A549 (cell line): ENCODE measurements at regions not wholly inside any gene's neighbourhood (a gene's known extent, or its start where the extent isn't known, plus 50 kb on each side); places are given as distances from the start of the nearest gene placed in this dataset.

Experiments used
- ATAC-seq, 2 experiments: fragments of 200-7000 bp in 1 of 2; fragments of >200 bp in 1 of 2; cut with Nextera tagmentation in 1 of 2; cut with Tn5 transposase in 1 of 2; 3 replicates each; pipeline versions ENCODE4 v1.8.0 to v1.9.1; 2018 to 2020; ENCODE audit warnings: mild to moderate bottlenecking in 1 of 2, moderate library complexity in 1 of 2
- CTCF ChIA-PET: fragments of 300-600 bp; sonication (Branson Sonifier 250); formaldehyde crosslinking; extraction: SDS; loops from one replicate; lab custom pipeline; 2021; ENCODE audit warnings: antibody characterized with exemption, inconsistent platforms; lab: Yijun Ruan, JAX
- POLR2A ChIA-PET: fragments of 350-600 bp; formaldehyde crosslinking; extraction: SDS; loops from one replicate; lab custom pipeline; 2021; ENCODE audit warnings: antibody characterized with exemption, inconsistent platforms; lab: Yijun Ruan, JAX
- DNase-seq, 2 experiments: peaks; one replicate each; pipeline versions ENCODE4 v3.0.0 to v3.0.0-alpha.2; 2011 to 2016; ENCODE audit warnings: low read depth in 1 of 2, low spot score in 1 of 2
- FAIRE-seq: peaks from 2 replicates; lab custom pipeline; 2011; peaks lifted over from hg19 to GRCh38; lab: Jason Lieb, UNC
- H3K27ac ChIP-seq, 2 experiments: fragments of >200 bp; sonication (Bioruptor Twin); formaldehyde crosslinking; 3 replicates each; pipeline ENCODE4 v1.5.1; 2016 to 2017
- H3K4me1 ChIP-seq: fragments of >200 bp; sonication (Bioruptor Twin); formaldehyde crosslinking; 3 replicates; pipeline ENCODE4 v1.6.1; 2016
- H3K4me2 ChIP-seq: fragments of >200 bp; sonication (Bioruptor Twin); formaldehyde crosslinking; 3 replicates; pipeline ENCODE4 v1.6.1; 2016
- H3K4me3 ChIP-seq: fragments of >200 bp; sonication (Bioruptor Twin); formaldehyde crosslinking; 3 replicates; pipeline ENCODE4 v1.5.1; 2016
- H3K9me3 ChIP-seq: fragments of >200 bp; sonication (Bioruptor Twin); formaldehyde crosslinking; 3 replicates; pipeline ENCODE4 v1.6.1; 2016
- CBX2 ChIP-seq: fragments of 200-600 bp; sonication (generic); IDR thresholded peaks from 2 replicates; pipeline ENCODE4 v1.6.1; 2016; ENCODE audit warnings: low read depth, mild to moderate bottlenecking, borderline replicate concordance
- CEBPB ChIP-seq, 2 experiments: fragments of >200 bp in 1 of 2; sonication (Bioruptor Twin) in 1 of 2; formaldehyde crosslinking in 1 of 2; IDR thresholded peaks; 2 replicates each; pipeline ENCODE4 v1.6.1; 2012 to 2016
- FOSL2 ChIP-seq, 2 experiments: fragments of 450-650 bp in 1 of 2; fragments of >200 bp in 1 of 2; sonication (Bioruptor Twin) in 1 of 2; formaldehyde crosslinking; IDR thresholded peaks; 2 replicates each; pipeline versions ENCODE4 v1.5.0 to v1.6.1; 2016 to 2020; ENCODE audit warnings: mild to moderate bottlenecking in 1 of 2, moderate library complexity in 1 of 2
- HOXB13 ChIP-seq: fragments of 250-450 bp; sonication (Bioruptor Pico); IDR thresholded peaks from 2 replicates; pipeline ENCODE4 v1.5.0; 2020; ENCODE audit warnings: low read depth, mild to moderate bottlenecking, moderate library complexity
- HOXB5 ChIP-seq: fragments of 250-450 bp; sonication (Bioruptor Pico); IDR thresholded peaks from 2 replicates; pipeline ENCODE4 v1.5.0; 2020; ENCODE audit warnings: mild to moderate bottlenecking, moderate library complexity
- KDM1A ChIP-seq: fragments of 200-600 bp; sonication (generic); IDR thresholded peaks from 2 replicates; pipeline ENCODE4 v1.6.1; 2016; ENCODE audit warnings: low read depth, mild to moderate bottlenecking
- KDM5A ChIP-seq: fragments of 200-600 bp; sonication (generic); IDR thresholded peaks from 2 replicates; pipeline ENCODE4 v1.6.1; 2016; ENCODE audit warnings: antibody characterized with exemption, mild to moderate bottlenecking
- MAZ ChIP-seq: fragments of 150-350 bp; IDR thresholded peaks from 2 replicates; pipeline ENCODE4 v1.6.1; 2014; ENCODE audit warnings: antibody characterized with exemption, low read depth, low read length, borderline replicate concordance
- NFE2L2 ChIP-seq: fragments of 150-350 bp; conservative IDR thresholded peaks from 2 replicates; pipeline ENCODE4 v1.6.1; 2014; ENCODE audit warnings: low read length
- NR3C1 ChIP-seq: fragments of >200 bp; sonication (Bioruptor Twin); formaldehyde crosslinking; IDR thresholded peaks from 3 replicates; pipeline ENCODE4 v1.6.1; 2017
- PHF8 ChIP-seq: fragments of 200-600 bp; sonication (generic); IDR thresholded peaks from 2 replicates; pipeline ENCODE4 v1.6.1; 2016; ENCODE audit warnings: low read depth, mild to moderate bottlenecking, antibody characterized with exemption, moderate library complexity, borderline replicate concordance
- POLR2AphosphoS2 ChIP-seq: conservative IDR thresholded peaks from 2 replicates; pipeline ENCODE4 v1.6.1; 2012; ENCODE audit warnings: low read length, improper control_type of control experiment, inconsistent platforms
- TFCP2L1 ChIP-seq: fragments of 250-450 bp; sonication (Bioruptor Pico); IDR thresholded peaks from 2 replicates; pipeline ENCODE4 v1.5.0; 2021; ENCODE audit warnings: mild to moderate bottlenecking
- WGBS: methylation state at CpG from one replicate; pipeline ENCODE4 v1.1.6; 2017; ENCODE audit errors: missing lambda C conversion rate; 5-methylcytosine and 5-hydroxymethylcytosine counted together
- TF ChIP-seq, protein P1 (sequence below): IDR thresholded peaks from 2 replicates; pipeline ENCODE4 v1.6.1; 2012; ENCODE audit warnings: low read depth, borderline replicate concordance
- TF ChIP-seq, protein P2 (sequence below): fragments of 250-450 bp; sonication (Bioruptor Pico); IDR thresholded peaks from 2 replicates; pipeline ENCODE4 v1.5.0; 2020; ENCODE audit warnings: low read depth, mild to moderate bottlenecking, moderate library complexity
- TF ChIP-seq, protein P3 (sequence below): fragments of >200 bp; sonication (Bioruptor Twin); formaldehyde crosslinking; IDR thresholded peaks from 3 replicates; pipeline ENCODE4 v1.6.1; 2016
- TF ChIP-seq, protein P4 (sequence below): fragments of 200-600 bp; sonication (generic); IDR thresholded peaks from 2 replicates; pipeline ENCODE4 v1.6.1; 2016; ENCODE audit warnings: antibody characterized with exemption, mild to moderate bottlenecking, moderate library complexity
- TF ChIP-seq, protein P5 (sequence below): fragments of 150-350 bp; IDR thresholded peaks from 2 replicates; pipeline ENCODE4 v1.6.1; 2014; ENCODE audit warnings: low read depth, mild to moderate bottlenecking, low read length
- TF ChIP-seq, protein P6 (sequence below): IDR thresholded peaks from 2 replicates; pipeline ENCODE4 v1.6.1; 2012

DNA sequence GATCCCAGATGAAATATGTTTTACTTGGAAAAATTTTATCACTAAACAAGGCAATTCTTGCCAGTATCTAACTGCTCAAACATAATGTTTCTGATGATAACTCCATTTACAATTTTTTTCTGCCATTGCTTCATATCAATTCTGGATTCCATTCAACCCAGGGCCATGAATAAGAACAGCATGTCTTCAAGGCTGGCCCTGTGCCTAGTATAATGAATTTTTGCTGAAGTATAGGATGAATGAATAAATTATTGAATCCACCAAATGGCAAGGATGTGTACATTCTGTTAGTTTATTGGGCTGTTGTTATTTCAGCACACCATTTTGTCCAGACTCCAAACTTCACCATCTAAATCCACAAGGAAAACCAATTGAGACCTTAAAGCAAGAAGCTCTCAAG, 414.7 kb downstream of the HS3ST3B1 start:
- TF ChIP-seq, protein P1, sequence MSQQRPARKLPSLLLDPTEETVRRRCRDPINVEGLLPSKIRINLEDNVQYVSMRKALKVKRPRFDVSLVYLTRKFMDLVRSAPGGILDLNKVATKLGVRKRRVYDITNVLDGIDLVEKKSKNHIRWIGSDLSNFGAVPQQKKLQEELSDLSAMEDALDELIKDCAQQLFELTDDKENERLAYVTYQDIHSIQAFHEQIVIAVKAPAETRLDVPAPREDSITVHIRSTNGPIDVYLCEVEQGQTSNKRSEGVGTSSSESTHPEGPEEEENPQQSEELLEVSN, result no peak
- TF ChIP-seq, protein P2, sequence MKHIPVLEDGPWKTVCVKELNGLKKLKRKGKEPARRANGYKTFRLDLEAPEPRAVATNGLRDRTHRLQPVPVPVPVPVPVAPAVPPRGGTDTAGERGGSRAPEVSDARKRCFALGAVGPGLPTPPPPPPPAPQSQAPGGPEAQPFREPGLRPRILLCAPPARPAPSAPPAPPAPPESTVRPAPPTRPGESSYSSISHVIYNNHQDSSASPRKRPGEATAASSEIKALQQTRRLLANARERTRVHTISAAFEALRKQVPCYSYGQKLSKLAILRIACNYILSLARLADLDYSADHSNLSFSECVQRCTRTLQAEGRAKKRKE, result no peak
- no peak for TF ChIP-seq NFE2L2
- TF ChIP-seq PHF8, result no peak
- no peak for TF ChIP-seq TFCP2L1 (CRISPR knock-in tag)
- ATAC-seq, result no peak
- Histone ChIP-seq H3K4me1 (no peaks in the 10 kb centered on the region), H3K27ac (no peak overlapping the region), H3K9me3 (no peaks in the 10 kb centered on the region), H3K4me2 (no peak overlapping the region), H3K4me3 (no peak overlapping the region)
- POLR2A ChIA-PET, result no interaction called here
- DNase-seq, result no peak
- CTCF ChIA-PET, result interaction anchor here (1.3 kb wide), 1 partner anchor 8 kb away, joined by 3 read pairs; no protein-coding TSS in a partner anchor
- FAIRE-seq, result peak; percentile 83

DNA sequence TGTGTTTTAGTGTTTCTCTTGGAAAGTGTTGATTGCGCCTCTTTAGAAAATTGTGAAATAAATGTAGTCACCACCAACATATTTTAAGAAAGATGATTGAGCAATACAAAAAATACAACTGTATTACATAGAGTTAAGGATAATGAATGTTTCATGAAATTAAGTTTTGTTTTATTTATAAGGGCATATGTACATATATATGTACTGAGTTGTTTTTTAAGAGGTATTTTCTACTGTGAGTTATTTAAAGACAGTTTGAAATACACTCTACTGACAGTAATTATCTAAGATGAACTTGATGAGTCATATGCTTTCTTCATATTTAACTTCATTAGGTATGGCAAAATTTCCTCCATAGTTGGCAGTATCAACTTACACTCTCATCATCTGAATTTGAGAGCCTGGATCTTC, 411.7 kb downstream of the HS3ST3B1 start:
- no peak for DNase-seq
- Histone ChIP-seq H3K4me1 (no peaks in the 10 kb centered on the region), H3K4me2 (no peak overlapping the region), H3K27ac (no peak overlapping the region), H3K4me3 (no peak overlapping the region), H3K9me3 (no peaks in the 10 kb centered on the region)
- CTCF ChIA-PET, result no interaction called here
- TF ChIP-seq, protein P2, result no peak
- TF ChIP-seq FOSL2 (IDR thresholded peaks at IDR 0.05), result no peak
- TF ChIP-seq FOSL2 (CRISPR knock-in tag; IDR thresholded peaks at IDR 0.05), result peak; percentile 54; the same call in 1 of the 2 replicates
- no peak for TF ChIP-seq CBX2
- TF ChIP-seq, protein P3, sequence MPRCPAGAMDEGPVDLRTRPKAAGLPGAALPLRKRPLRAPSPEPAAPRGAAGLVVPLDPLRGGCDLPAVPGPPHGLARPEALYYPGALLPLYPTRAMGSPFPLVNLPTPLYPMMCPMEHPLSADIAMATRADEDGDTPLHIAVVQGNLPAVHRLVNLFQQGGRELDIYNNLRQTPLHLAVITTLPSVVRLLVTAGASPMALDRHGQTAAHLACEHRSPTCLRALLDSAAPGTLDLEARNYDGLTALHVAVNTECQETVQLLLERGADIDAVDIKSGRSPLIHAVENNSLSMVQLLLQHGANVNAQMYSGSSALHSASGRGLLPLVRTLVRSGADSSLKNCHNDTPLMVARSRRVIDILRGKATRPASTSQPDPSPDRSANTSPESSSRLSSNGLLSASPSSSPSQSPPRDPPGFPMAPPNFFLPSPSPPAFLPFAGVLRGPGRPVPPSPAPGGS, result no peak
- TF ChIP-seq CEBPB (IDR thresholded peaks at IDR 0.05), result peak in 1 of 2 experiments; percentile 9; a peak in 1 of 4 replicates
- 92% methylated on average over 1 of the region's 1 CpG for WGBS
- no peak for ATAC-seq
- peak; percentile 49 for FAIRE-seq
- POLR2A ChIA-PET, result no interaction called here

DNA sequence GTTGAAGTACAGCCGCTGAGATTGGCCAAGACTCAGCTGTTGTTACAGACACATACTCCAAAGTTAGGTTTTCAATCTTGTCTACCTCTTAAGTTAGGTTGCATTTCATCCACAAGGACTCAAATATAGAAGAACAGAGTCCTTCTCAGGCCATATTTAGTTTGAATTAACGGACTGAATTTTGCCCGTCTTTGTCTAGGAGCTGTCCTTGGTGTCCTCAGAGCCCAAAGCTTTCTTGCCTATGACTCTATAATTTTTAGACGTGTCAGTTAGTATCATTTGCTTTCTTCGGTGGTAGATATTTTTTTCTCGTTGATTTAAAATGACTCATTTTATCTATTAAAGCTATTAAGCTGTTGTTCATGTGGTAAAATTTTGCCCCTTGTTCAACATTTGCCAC, 403.2 kb downstream of the HS3ST3B1 start:
- no peak overlapping the region for H3K4me3 ChIP-seq
- 72% methylated on average over 6 of the region's 6 CpGs for WGBS
- ChIA-PET POLR2A (no interaction called here), CTCF (no interaction called here)
- FAIRE-seq (peak; percentile 84), ATAC-seq (no peak), DNase-seq (no peak)
- no peak for TF ChIP-seq HOXB13
- no peak for TF ChIP-seq POLR2AphosphoS2
- TF ChIP-seq HOXB5 (CRISPR knock-in tag), result no peak
- TF ChIP-seq, protein P4, sequence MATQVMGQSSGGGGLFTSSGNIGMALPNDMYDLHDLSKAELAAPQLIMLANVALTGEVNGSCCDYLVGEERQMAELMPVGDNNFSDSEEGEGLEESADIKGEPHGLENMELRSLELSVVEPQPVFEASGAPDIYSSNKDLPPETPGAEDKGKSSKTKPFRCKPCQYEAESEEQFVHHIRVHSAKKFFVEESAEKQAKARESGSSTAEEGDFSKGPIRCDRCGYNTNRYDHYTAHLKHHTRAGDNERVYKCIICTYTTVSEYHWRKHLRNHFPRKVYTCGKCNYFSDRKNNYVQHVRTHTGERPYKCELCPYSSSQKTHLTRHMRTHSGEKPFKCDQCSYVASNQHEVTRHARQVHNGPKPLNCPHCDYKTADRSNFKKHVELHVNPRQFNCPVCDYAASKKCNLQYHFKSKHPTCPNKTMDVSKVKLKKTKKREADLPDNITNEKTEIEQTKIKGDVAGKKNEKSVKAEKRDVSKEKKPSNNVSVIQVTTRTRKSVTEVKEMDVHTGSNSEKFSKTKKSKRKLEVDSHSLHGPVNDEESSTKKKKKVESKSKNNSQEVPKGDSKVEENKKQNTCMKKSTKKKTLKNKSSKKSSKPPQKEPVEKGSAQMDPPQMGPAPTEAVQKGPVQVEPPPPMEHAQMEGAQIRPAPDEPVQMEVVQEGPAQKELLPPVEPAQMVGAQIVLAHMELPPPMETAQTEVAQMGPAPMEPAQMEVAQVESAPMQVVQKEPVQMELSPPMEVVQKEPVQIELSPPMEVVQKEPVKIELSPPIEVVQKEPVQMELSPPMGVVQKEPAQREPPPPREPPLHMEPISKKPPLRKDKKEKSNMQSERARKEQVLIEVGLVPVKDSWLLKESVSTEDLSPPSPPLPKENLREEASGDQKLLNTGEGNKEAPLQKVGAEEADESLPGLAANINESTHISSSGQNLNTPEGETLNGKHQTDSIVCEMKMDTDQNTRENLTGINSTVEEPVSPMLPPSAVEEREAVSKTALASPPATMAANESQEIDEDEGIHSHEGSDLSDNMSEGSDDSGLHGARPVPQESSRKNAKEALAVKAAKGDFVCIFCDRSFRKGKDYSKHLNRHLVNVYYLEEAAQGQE, result no peak
- TF ChIP-seq, protein P5, sequence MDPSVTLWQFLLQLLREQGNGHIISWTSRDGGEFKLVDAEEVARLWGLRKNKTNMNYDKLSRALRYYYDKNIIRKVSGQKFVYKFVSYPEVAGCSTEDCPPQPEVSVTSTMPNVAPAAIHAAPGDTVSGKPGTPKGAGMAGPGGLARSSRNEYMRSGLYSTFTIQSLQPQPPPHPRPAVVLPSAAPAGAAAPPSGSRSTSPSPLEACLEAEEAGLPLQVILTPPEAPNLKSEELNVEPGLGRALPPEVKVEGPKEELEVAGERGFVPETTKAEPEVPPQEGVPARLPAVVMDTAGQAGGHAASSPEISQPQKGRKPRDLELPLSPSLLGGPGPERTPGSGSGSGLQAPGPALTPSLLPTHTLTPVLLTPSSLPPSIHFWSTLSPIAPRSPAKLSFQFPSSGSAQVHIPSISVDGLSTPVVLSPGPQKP, result no peak
- TF ChIP-seq FOSL2 (IDR thresholded peaks at IDR 0.05), result no peak
- no peak for TF ChIP-seq FOSL2 (CRISPR knock-in tag; IDR thresholded peaks at IDR 0.05)
- TF ChIP-seq MAZ, result no peak
- TF ChIP-seq NR3C1, result no peak
- no peak for TF ChIP-seq TFCP2L1 (CRISPR knock-in tag)
- TF ChIP-seq KDM5A, result no peak
- TF ChIP-seq, protein P6, sequence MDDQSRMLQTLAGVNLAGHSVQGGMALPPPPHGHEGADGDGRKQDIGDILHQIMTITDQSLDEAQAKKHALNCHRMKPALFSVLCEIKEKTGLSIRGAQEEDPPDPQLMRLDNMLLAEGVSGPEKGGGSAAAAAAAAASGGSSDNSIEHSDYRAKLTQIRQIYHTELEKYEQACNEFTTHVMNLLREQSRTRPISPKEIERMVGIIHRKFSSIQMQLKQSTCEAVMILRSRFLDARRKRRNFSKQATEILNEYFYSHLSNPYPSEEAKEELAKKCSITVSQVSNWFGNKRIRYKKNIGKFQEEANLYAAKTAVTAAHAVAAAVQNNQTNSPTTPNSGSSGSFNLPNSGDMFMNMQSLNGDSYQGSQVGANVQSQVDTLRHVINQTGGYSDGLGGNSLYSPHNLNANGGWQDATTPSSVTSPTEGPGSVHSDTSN, result no peak
- TF ChIP-seq KDM1A, result no peak
- no peak overlapping the region for H3K4me2 ChIP-seq
- no peaks in the 10 kb centered on the region for H3K9me3 ChIP-seq
- H3K27ac ChIP-seq, result no peak overlapping the region
- peaks cover 20% of the 10 kb centered on the region for H3K4me1 ChIP-seq
